ENCODE measurements at regions not wholly inside any gene's neighbourhood (a gene's known extent, or its start where the extent isn't known, plus 50 kb on each side); places are given as distances from the start of the nearest gene placed in this dataset.
"Not testable (repeated sequence)": the region's sequence is repeated elsewhere in the genome, so short reads cannot be mapped to it uniquely, and the experiment has no call there.

DNA sequence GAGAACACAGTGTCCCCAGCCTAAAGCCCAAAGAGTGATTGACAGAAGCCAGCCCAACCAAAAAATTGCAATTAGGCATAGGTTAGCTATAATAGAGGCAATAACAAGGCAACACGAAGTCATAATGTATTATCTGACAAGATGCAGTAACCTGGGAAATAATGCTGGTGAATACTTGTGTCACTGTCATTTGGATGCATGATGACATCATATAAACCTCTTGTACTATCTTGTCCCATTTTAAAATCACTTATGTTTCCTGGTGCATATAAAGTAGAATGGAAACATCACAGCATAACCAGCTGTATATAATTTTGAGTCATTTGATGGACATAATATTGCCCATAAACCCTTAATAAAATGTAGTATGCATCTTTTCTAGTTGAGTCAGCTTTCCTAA lies 1138.3 kb upstream of the LRRTM3 start:
- no peak for DNase-seq (ENCODE audit: low read depth)

DNA sequence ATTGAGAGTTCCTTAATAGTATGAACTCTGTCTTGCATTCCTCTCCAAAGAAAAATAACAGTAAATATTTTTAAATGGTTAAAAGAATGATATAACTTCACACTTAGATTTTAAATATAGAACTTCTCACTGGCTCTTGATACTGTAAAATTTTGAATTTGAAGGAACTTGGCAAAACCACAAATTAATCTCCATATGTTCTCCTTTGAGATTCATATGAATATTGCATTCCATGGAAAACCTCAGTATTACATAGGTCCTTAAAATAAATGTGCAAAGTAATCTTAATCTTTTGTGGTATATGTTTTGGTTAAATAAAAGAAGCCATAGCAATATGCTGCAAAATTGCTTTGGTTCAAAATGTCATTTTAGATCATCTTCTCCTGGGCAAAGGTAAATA lies 1137.6 kb upstream of the LRRTM3 start:
- DNase-seq (ENCODE audit: low read depth) = no peak

DNA sequence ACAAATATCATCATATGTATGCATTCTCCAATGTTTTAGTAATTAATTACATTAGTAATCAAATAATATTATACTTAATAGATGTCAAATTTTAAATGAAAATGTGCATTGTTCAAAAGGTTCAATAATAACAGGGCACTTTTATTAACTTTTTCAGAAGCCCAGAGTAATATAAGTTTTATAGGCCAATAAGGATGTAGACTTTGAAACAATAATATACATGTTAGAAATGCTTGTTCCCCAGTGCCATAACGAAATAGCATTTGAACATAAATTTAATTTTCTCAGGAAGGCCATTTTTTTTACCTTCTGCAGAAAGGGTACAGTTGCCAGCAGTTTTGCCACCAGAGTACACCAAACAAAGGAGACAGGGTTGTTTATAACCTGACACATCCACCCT lies 1133.9 kb upstream of the LRRTM3 start:
- no peak for DNase-seq (ENCODE audit: low read depth)

DNA sequence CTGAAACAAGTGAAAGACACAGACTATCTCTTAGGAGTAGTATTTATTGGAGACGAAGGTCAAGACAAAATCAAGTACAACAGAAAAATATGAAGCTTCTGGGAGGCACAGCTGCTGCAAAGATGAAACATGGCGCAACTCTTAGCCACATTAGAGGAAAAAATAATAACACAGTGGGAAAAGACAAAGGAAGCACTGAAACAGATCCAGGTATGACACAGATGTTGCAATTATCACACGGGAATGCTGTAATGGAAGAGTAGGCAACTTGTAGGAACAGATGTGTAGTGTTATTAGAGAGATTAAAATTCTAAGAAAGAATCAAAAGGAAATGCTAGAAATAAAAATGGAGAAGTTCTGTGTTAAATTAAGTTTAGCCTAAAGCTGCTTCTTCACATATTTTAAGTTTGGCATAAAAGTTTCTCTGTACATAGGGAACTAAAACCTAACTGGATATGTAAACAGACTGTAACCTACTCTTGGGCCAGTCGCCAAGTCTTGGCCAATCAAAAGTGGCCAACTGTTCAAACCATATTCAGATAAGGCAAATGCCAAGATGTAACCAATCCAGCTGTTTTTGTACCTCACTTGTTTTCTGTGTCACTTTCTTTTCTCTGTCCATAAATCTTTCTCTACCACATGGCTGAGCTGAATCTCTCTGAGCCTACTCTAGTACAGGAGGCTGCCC lies 1132.0 kb upstream of the LRRTM3 start:
- DNase-seq (ENCODE audit: low read depth) = no peak

DNA sequence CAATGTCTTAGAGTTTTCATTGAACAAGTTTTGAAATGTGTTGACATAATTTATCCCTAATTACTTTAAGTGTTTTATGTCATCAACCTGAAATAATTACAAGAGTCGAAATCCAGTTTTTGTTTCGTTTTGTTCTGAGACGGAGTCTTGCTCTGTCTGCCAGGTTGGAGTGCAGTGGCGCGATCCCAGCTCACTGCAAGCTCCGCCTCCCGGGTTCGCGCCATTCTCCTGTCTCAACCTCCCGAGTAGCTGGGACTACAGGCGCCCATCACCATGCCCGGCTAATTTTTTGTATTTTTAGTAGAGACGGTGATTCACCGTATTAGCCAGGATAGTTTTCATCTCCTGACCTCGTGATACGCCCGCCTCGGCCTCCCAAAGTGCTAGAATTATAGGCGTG lies 1131.0 kb upstream of the LRRTM3 start:
- not testable (repeated sequence) for DNase-seq (ENCODE audit: low read depth)

DNA sequence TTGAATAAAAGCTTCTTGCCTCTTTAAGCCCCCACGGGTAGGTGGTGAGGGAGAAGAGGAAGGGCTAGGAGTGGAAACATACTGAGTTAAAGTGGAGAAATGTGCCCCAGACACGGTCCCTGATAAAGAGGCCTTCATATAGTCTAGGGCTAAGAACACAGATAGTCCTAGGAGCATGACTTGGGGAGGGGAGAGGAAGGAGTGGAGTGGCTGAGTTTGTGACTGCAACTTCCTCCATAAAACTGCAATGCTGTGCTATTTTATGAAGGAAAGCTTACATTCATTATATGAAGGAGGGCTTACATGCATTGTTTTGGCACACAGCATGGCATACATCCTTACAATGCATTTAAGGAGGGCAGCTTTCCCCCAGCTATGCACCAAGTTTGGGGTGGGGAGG lies 1129.4 kb upstream of the LRRTM3 start:
- no peak for DNase-seq (ENCODE audit: low read depth)

DNA sequence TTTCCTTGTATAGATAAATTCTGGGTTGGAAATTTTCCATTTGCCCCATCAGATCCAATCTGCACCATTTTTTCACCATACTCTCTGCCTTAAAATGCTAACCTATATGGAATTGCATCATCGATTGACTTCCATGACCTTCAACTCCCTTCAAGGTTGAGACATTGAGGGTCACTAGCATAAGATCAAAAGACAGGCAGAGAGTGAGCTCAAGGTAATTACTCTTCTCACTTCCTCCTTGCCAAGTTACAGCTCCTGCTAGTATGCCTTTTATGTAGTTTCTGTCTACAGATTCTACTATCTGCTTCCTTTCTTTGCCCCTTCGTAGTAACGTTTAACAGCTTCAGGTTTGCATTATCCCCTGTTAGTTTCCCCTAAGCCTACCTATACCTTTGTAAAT lies 1127.7 kb upstream of the LRRTM3 start:
- DNase-seq (ENCODE audit: low read depth) = no peak

DNA sequence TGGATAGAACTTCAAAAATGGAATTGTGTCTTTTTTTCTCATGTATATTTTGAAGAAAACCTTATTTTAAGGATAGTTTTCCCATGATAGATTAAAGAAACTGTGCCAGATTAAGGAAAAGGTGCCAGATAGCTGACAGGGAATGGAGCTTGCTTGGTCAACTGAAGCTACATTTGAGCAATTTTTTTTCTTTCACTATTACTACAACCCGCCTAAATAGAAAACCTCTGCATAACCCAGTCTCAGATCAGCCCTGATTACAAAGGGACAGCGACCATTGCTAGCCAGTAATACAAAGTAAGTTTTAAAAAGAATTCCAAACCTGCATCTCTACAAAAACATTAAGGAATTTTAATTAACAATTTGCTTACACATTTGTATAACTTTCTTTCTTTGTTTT lies 1123.4 kb upstream of the LRRTM3 start:
- no peak for DNase-seq (ENCODE audit: low read depth)

DNA sequence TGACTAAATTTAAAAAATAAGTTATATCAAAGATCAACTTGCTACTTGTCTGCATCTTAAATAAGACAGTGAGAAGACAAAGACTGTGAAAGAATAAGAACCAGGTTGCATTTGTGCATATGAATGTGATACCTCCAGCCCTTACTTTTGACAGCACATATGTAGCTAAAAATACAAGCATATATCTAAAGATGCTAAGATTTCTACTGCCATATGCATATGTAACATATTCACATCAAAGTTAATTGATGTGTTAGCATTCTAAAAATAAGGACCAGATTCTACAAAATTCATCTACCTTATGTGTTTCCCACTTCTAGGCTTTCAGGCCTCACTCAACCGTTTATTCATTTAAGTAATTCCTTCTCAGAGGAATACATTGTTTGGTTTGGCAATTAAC lies 1120.3 kb upstream of the LRRTM3 start:
- no peak for DNase-seq (ENCODE audit: low read depth)

DNA sequence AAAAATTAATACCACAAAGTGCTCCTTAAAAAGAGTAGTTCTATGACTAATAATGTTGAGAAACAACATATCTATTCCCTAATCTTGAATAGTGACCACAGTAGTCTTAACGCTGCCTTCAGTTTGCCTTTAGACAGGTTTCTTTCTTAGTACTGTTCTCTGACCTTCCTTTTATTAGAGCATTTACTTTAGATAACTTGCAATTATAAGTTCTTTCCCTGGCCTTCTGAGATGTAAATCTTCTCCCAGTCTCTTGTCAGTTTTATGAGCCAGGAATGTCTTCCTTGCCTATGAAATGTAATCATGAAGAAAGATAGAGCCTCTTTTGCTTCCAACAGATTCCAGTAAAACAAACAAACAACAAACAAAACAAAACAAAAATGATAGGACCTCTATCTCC lies 1119.8 kb upstream of the LRRTM3 start:
- DNase-seq (ENCODE audit: low read depth) = no peak

DNA sequence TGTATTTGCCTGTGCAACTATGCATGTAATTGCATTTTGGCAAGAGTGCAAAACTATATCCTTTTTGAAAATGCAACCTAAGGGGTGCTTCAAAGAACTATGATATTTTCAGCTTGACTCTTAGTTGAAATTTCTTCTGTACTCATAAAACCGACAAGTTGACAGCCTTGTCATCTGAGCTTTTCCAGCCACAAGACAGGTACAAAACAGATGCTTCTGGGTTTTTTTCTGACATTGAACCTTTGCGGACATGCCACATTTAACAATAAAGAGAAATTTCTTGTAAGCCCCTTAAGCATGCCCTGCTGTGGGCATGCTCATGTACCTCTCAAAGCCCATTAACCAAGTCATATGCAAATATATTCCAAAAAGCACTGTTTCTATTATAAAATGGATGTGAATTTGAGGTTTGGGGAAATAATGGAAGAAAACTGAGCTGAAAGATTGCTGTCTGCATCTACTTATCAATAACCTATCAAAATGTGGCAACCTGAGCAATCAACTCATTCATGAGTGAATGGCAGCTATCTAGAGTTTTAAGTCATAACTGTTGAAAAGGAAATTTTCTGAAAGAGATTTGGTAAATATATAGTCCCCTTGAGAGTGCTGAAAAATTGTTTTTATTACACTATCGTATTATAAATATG lies 1117.0 kb upstream of the LRRTM3 start:
- DNase-seq (ENCODE audit: low read depth) = no peak

DNA sequence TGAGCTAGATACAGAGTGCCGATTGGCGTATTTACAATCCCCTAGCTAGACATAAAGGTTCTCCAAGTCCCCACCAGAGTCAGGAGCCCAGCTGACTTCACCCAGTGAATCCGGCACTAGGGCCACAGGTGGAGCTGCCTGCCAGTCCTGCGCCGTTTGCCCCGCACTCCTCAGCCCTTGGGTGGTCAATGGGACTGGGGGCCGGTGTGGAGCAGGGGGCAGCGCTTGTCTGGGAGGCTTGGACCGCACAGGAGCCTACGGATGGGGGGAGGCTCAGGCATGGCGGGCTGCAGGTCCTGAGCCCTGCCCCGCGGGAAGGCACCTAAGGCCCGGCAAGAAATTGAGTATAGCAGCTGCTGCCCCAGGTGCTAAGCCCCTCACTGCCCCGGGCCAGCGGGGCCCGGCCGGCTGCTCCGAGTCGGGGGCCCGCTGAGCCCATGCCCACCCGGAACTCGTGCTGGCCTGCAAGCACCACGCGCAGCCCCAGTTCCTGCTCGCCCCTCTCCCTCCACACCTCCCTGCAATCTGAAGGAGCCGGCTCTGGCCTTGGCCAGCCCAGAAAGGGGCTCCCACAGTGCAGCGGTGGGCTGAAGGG lies 1113.8 kb upstream of the LRRTM3 start:
- no peak for DNase-seq (ENCODE audit: low read depth)

DNA sequence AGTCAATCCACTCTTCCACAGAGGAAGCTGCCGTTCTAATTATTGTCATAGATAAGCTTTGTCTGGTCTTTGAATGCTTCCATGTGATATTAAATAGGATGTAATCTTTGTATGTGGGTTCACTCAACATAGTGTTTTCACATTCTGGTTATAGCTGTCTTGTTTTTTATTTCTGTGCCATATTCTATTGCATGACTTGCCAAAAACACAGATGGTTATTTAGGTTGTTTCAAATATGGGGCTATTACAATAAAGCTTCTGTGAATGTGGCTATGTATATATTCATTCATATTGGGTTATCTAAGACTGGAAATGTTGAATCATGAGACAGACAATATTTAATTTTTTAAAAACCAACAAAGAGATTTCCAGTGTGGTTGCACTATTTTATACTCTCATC lies 1109.3 kb upstream of the LRRTM3 start:
- DNase-seq (ENCODE audit: low read depth) = no peak

DNA sequence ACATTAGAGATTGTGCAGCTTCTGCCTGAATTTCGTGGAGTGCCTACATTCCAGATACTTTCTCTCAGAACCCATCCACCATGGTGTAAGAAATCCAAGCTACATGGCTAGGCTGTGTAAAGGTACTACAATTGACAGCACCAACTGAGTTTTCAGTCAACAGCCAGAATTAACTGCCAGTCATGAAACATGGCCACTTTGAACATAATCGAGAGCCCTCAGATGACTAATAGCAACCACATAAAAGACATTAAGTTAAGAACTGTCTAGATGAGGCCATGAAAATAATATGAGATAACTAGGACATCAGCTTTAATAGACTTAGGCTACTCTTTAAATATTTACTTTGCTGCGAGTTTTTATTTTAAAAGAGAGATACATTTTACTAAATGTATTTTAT lies 1106.8 kb upstream of the LRRTM3 start:
- no peak for DNase-seq (ENCODE audit: low read depth)

DNA sequence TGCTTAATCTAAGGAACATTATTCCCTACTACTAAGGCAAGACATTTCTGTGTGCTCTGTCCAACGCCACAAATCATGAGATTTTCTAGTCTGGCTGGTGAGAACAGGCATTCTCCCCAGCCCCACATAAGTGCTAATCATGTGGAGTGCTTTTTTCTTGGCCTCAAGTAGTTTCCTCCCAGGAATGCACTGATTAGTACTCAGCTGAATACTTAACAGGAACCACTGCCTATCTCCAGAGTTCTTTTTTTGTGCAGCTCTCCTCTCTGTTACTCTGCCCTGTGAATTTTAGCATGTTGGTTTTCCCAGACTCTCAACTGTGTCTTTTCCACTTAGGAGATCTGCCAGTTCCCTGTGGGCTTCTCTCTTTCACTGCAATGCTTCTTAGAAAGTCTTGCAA lies 1098.5 kb upstream of the LRRTM3 start:
- DNase-seq (ENCODE audit: low read depth) = no peak

DNA sequence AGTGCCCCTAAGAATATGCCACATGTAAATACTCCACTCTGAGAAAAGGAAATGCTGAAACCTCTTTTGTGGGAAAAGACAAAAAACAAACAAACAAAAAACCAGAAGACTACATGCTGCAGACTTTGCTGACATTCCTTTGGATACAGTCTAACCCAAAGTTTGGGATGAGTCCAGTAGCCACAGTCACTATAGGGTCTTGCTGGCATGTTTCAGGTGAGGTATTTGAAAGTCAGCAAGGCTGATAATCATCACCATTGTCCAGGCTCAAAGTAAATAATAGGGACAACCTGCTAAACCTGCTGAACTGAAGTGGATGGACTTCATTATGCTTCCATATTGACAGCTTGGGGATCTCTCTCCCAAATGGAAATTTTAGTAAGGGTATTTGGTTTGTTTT lies 1087.0 kb upstream of the LRRTM3 start:
- no peak for DNase-seq (ENCODE audit: low read depth)

DNA sequence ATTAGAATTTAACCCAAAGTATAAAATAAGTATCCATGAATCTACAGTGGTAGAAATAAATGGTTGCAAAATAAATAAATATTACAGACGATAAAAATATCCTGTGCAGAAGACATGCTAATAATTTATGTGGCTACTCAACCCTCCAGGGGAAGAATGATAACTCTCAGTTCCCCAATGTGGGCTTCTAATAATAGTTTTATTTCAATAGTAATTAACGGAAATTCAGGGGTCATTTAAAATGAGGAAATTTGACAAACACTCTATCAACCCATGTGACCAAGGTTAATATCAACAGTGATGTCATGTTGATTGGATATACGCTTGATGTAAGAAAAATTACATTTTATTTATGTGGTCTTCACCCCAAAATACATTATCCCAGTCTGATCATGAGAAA lies 1082.6 kb upstream of the LRRTM3 start:
- no peak for DNase-seq (ENCODE audit: low read depth)

DNA sequence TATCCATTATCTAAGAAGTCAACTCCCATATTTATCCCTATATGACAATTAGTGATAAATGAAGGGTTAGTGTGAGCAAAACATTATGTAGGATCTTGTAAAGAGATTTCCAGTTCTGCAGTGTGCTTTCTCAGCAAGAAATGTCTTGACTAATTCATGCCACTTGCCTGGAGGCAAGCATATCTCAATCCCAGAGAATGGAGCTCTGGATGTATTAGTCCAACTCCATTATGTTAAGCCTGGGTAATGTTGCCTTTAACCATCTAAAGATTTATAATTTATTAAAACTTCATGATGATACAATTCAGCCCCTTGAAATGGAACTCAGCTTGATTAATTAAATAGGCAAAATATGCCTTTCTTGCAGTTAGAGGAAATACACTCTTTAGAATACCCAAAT lies 1079.9 kb upstream of the LRRTM3 start:
- DNase-seq (ENCODE audit: low read depth) = no peak

DNA sequence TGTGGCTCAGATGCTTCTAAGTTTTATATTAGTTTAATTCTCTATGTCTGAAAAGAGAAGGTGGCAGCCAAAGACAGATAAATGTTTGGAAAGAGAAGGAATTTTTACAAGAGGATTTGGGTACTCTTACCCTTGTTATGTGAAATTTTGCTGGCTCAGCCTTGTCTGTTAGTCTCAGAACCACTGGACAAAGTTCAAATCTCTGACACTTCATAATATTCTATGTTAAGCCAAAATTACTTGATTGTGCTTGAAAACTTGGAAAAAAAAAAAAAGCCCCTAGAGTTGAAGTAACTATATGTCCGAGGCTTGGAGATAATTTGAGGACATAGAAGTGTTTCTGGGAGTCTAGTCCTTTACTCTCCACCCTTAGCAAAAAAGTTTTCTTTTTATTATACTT lies 1079.3 kb upstream of the LRRTM3 start:
- DNase-seq (ENCODE audit: low read depth) = no peak

DNA sequence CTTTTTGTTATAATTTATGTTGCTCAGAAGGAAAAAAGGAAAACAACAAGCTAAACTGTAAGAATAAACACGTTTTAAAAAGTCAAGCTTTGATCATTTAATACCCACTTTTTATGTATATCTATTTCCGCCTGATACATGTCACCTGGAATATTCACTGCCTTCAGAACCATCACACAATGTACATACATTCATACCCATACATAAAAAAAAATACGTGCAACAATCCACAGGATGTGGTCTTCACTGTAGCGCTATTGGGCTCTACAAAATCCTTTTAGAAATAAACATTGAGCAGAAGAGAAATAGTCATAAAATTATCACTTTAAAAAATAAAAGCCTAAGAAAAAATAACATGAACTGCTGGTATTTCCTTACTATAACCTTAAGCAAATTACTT lies 1078.9 kb upstream of the LRRTM3 start:
- DNase-seq (ENCODE audit: low read depth) = no peak

DNA sequence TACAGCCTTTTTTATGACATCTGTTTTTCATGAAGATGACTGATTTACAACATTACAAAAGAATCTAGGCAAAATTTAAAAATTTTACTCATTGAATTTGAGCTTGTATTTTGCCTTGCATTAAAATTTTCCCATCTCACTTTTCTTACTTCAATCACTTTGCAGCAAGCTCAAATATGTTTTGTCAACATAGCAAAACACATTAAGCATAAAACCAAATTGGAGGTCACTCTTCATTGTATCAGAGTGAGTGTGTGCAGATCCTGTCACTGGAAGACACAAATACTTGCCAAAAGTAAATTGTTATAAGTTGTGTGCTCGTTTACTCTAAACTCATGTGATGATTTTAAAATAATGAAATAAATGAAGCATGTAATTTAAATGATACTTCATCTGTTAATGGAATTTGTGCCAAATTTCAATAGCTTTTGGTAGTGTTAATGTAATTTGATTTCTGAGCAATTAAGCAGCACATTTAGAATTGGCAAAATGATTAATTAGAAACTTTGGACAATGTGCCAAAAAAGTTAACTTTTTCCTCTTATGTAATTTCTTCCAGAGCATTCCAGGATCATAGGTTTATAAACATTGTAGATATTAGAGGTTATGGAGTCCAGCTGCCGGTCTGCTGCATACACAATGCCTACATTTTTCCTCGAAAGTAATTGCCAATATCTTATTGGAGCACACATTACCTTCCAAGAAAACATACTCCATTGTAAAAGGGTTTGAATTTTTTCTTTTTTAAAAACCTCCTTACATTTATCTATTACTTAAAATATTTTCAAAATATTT lies 1078.2 kb upstream of the LRRTM3 start:
- DNase-seq (ENCODE audit: low read depth) = no peak

DNA sequence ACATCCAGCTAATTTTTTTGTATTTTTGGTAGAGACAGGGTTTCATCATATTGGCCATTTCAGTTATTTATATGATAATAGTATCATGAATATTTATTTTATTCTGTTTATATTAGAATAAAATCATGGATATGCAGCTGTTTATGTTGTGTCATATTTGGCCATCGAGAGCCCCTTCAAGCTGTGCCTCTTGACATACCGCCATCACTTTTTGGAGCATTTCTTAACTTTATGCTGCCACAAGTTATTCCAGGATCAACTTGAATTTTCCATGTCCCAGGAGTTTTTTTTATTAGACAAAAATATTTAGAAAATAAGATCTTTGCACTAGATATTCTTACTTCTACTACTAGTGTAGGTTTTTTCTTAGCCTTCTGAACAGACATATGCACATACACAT lies 1067.0 kb upstream of the LRRTM3 start:
- DNase-seq (ENCODE audit: low read depth) = no peak

DNA sequence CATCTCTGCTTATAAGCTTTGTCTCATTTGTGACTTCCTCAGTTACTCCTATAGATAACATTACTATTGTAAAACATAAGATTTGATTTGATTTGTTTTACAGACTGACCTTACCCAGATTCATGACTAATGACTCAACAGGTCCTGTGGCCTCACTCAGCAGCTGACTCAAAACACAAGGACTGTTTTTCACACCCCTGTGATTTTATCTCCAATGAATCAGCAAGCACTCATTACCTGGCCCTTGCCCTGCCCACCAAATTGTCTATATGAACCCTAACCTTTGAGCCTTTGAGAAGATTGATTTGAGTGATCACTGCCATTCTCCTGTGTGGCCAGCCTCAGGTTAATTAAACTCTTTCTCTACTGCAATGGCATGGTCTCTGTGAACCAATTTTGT lies 1064.6 kb upstream of the LRRTM3 start:
- no peak for DNase-seq (ENCODE audit: low read depth)
